ENCODE measurements at regions not wholly inside any gene's neighbourhood (a gene's known extent, or its start where the extent isn't known, plus 50 kb on each side); places are given as distances from the start of the nearest gene placed in this dataset.

- CTCF ChIA-PET: no interaction called here
- no peaks in the 10 kb centered on the region for H3K36me3 Mint-ChIP-seq (ENCODE audit: low read depth)
- no peak for DNase-seq
- no peak overlapping the region for H3K27ac Mint-ChIP-seq
- H3K4me3 Mint-ChIP-seq: no peak overlapping the region
- peaks cover 9% of the 10 kb centered on the region for H3K9me3 Mint-ChIP-seq
- no peaks in the 10 kb centered on the region for H3K27me3 Mint-ChIP-seq
- H3K4me1 Mint-ChIP-seq: no peaks in the 10 kb centered on the region
- POLR2A ChIA-PET: no interaction called here
Measured at GRCh38 chr6:165092881-165093595, 216.4 kb downstream of the C6orf118 start.

DNA sequence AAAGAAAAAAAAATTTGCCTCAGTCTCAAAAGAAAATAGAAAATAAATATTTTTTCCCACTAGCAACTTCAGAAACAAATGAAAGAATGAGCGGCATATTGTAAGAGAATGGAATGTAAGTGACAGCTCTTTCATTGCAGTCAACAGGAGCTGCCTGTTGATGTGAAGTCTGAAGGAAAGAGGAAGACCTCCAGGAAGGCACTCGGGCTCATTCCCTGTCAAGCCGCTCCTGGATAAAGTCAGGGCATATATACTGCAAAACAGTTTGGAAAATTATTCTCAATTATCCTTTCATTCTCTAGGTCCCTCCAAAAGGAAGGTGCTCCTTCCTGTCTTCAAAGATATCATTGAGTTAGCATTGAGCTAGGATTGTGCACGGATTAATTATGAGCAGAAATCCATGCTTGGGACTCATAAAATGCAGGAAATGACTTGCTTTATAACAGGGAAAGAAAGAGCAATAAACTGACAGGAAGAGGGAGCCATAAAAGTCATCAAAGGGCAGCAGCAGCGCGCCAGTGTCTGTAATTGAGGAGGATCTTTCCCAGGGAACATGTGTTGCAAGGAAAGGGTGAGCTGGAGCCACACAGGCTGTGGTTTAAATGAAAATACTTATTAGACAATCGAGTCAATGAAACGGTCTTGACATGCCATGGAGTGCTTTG, 218.2 kb downstream of the C6orf118 start:
- no peaks in the 10 kb centered on the region for H3K4me1 Mint-ChIP-seq
- DNase-seq: no peak
- H3K9me3 Mint-ChIP-seq: peaks cover 3% of the 10 kb centered on the region
- H3K36me3 Mint-ChIP-seq (ENCODE audit: low read depth): no peaks in the 10 kb centered on the region
- ChIA-PET POLR2A (no interaction called here), CTCF (no interaction called here)
- H3K4me3 Mint-ChIP-seq: no peak overlapping the region
- no peaks in the 10 kb centered on the region for H3K27me3 Mint-ChIP-seq
- H3K27ac Mint-ChIP-seq: no peak overlapping the region

GRCh38 chr6:165090242-165090641, 219.2 kb downstream of the C6orf118 start:
- no peak for DNase-seq
- Mint-ChIP-seq H3K4me1 (no peaks in the 10 kb centered on the region), H3K27me3 (no peaks in the 10 kb centered on the region), H3K4me3 (no peak overlapping the region), H3K27ac (no peak overlapping the region), H3K36me3 (ENCODE audit: low read depth) (no peaks in the 10 kb centered on the region), H3K9me3 (peaks cover 3% of the 10 kb centered on the region)
- CTCF ChIA-PET: no interaction called here
- POLR2A ChIA-PET: no interaction called here

GRCh38 chr6:165086814-165087213, 222.6 kb downstream of the C6orf118 start:
- Mint-ChIP-seq H3K9me3 (no peaks in the 10 kb centered on the region), H3K36me3 (ENCODE audit: low read depth) (no peaks in the 10 kb centered on the region), H3K4me1 (no peaks in the 10 kb centered on the region), H3K27me3 (no peaks in the 10 kb centered on the region), H3K27ac (no peak overlapping the region), H3K4me3 (no peak overlapping the region)
- DNase-seq: no peak
- ChIA-PET POLR2A (no interaction called here), CTCF (no interaction called here)

DNA sequence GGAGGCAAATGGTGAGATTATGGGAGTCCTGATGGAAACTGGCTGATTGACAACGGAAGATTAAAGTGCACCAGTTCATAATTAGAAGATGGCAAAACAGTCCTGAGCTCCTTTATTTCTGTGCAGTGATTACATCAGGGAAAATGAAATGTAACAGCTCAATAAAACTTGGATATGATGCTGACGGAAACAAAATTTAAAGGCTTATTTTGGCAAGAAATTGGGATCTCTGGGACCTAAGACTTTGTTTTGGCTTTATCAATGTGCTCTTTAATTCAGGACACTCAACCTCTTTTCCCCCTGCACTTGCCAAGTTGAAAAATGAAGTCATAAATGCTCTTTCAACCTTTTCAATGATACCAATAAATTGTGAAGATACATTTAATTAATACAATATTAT, 226.8 kb downstream of the C6orf118 start:
- no peak overlapping the region for H3K27ac Mint-ChIP-seq

GRCh38 chr6:165081944-165082532, 227.4 kb downstream of the C6orf118 start:
- ChIA-PET CTCF (no interaction called here), POLR2A (no interaction called here)
- H3K4me3 Mint-ChIP-seq: no peak overlapping the region
- H3K27me3 Mint-ChIP-seq: no peaks in the 10 kb centered on the region
- no peak overlapping the region for H3K27ac Mint-ChIP-seq
- H3K9me3 Mint-ChIP-seq: no peaks in the 10 kb centered on the region
- H3K4me1 Mint-ChIP-seq: no peaks in the 10 kb centered on the region
- DNase-seq: no peak
- no peaks in the 10 kb centered on the region for H3K36me3 Mint-ChIP-seq (ENCODE audit: low read depth)

More for the DNA sequence above, 226.8 kb downstream of the C6orf118 start:
- no peak for DNase-seq
- Mint-ChIP-seq H3K27me3 (no peaks in the 10 kb centered on the region), H3K36me3 (ENCODE audit: low read depth) (no peaks in the 10 kb centered on the region), H3K4me1 (no peaks in the 10 kb centered on the region), H3K9me3 (no peaks in the 10 kb centered on the region), H3K4me3 (no peak overlapping the region)
- ChIA-PET CTCF (no interaction called here), POLR2A (no interaction called here)

DNA sequence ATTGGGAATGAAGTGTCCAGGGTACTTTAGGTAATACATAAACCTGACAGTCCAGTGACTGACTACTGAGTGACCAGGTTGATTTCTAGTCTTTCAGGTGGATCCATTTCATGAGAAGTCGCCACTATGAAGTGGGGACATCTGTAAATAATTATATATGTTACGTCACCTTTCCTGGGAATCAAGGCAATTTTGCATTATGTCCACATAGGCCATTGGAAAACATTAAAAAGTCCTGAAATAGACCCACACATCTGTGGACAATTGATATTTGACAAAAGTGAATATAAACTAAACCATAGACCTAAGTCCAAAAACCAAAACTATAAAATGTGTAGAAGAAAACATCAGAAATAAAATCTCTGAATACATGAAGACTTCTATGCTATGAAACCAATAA, 231.5 kb downstream of the C6orf118 start:
- CTCF ChIA-PET: no interaction called here
- H3K36me3 Mint-ChIP-seq (ENCODE audit: low read depth): no peaks in the 10 kb centered on the region
- no peak overlapping the region for H3K27ac Mint-ChIP-seq
- H3K9me3 Mint-ChIP-seq: no peaks in the 10 kb centered on the region
- no peaks in the 10 kb centered on the region for H3K4me1 Mint-ChIP-seq
- POLR2A ChIA-PET: no interaction called here
- DNase-seq: no peak
- no peaks in the 10 kb centered on the region for H3K27me3 Mint-ChIP-seq
- no peak overlapping the region for H3K4me3 Mint-ChIP-seq

DNA sequence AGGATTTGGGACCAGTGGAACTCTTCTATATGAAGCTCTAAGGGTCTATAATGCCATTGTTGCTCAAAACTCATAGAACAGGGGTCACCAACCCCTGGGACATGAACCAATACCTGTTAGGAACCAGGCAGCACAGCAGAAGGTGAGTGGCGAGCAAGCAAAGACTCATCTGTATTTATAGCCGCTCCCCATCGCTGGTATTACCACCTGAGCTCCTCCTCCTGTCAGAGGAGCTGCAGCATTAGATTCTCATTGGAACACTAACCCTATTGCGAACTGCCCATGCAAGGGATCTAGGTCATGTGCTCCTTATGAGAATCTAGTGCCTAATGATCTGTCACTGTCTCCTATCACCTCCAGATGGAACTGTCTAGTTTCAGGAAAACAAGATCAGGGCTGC, 237.5 kb downstream of the C6orf118 start:
- Mint-ChIP-seq H3K4me3 (no peak overlapping the region), H3K27ac (no peak overlapping the region), H3K4me1 (no peaks in the 10 kb centered on the region), H3K27me3 (no peaks in the 10 kb centered on the region), H3K36me3 (ENCODE audit: low read depth) (no peaks in the 10 kb centered on the region), H3K9me3 (peaks cover 3% of the 10 kb centered on the region)
- no peak for DNase-seq
- POLR2A ChIA-PET: no interaction called here
- CTCF ChIA-PET: no interaction called here

DNA sequence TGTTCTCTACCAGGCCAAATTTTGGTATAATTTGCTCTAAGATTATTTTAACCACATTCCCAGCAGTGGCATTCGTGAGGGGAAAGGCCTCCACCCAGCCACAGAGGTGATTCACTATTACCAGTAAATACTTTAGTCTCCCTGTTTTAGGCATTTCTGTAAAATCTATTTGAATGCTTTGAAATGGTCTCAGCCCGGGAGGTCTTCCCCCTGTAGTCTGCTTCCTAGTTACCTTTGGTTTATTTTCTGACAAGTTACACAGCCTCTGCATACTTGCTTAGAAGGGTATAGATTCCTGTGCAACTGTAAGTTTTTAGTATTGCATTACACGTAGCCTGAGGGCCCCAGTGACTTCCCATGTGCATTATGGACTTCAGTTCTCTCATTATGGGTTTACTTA, 248.7 kb downstream of the C6orf118 start:
- Mint-ChIP-seq H3K27ac (no peak overlapping the region), H3K27me3 (no peaks in the 10 kb centered on the region), H3K4me3 (no peak overlapping the region), H3K9me3 (peaks cover 15% of the 10 kb centered on the region), H3K36me3 (ENCODE audit: low read depth) (no peaks in the 10 kb centered on the region), H3K4me1 (no peaks in the 10 kb centered on the region)
- no peak for DNase-seq
- CTCF ChIA-PET: no interaction called here
- POLR2A ChIA-PET: no interaction called here

DNA sequence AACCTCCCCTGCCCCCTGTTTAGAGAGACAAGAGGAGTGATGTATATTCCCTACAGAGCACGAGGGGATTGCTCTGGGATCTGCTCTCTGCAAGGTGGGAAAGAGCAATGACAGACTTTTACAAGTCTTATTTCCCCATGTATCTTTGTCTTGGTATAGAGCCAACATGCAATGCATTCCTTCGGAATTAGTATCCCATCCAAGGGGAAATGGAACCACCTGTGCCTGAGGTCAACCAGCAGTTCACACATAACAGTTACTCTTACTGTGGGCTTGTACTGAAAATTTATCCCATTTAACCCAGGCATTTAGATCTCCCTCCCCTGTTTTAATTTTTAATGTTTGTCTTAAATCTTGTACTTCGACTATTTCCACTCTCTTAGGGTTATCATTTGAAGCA, 250.4 kb downstream of the C6orf118 start:
- peaks cover 8% of the 10 kb centered on the region for H3K9me3 Mint-ChIP-seq
- ChIA-PET CTCF (no interaction called here), POLR2A (no interaction called here)
- no peak overlapping the region for H3K27ac Mint-ChIP-seq
- H3K4me3 Mint-ChIP-seq: no peak overlapping the region
- no peaks in the 10 kb centered on the region for H3K4me1 Mint-ChIP-seq
- DNase-seq: no peak
- H3K27me3 Mint-ChIP-seq: no peaks in the 10 kb centered on the region
- H3K36me3 Mint-ChIP-seq (ENCODE audit: low read depth): no peaks in the 10 kb centered on the region

DNA sequence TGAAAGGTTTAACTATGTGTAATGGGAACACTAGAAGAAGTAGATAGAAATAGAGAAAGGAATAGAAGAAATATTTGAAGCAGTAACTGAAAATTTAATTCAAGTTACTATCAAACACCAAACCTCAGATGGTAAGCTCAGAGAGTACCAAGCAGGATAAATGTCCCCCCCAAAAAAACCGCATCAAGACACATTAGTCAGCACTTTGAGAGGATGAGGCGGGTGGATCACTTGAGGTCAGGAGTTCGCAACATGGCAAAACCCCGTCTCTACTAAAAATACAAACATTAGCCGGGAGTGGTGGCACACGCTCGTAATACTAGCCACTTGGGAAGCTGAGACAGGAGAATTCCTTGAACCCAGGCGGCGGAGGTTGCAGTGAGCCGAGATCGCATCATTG, 253.1 kb downstream of the C6orf118 start:
- no peak for DNase-seq
- POLR2A ChIA-PET: no interaction called here
- H3K27me3 Mint-ChIP-seq: no peaks in the 10 kb centered on the region
- H3K4me1 Mint-ChIP-seq: no peaks in the 10 kb centered on the region
- no peak overlapping the region for H3K27ac Mint-ChIP-seq
- CTCF ChIA-PET: no interaction called here
- H3K9me3 Mint-ChIP-seq: peaks cover 7% of the 10 kb centered on the region
- H3K4me3 Mint-ChIP-seq: no peak overlapping the region
- H3K36me3 Mint-ChIP-seq (ENCODE audit: low read depth): no peaks in the 10 kb centered on the region

GRCh38 chr6:165055231-165055630, 254.2 kb downstream of the C6orf118 start:
- H3K9me3 Mint-ChIP-seq: peaks cover 7% of the 10 kb centered on the region
- POLR2A ChIA-PET: no interaction called here
- H3K27me3 Mint-ChIP-seq: no peaks in the 10 kb centered on the region
- DNase-seq: no peak
- no peak overlapping the region for H3K4me3 Mint-ChIP-seq
- H3K36me3 Mint-ChIP-seq (ENCODE audit: low read depth): no peaks in the 10 kb centered on the region
- H3K27ac Mint-ChIP-seq: no peak overlapping the region
- CTCF ChIA-PET: no interaction called here
- H3K4me1 Mint-ChIP-seq: no peaks in the 10 kb centered on the region

DNA sequence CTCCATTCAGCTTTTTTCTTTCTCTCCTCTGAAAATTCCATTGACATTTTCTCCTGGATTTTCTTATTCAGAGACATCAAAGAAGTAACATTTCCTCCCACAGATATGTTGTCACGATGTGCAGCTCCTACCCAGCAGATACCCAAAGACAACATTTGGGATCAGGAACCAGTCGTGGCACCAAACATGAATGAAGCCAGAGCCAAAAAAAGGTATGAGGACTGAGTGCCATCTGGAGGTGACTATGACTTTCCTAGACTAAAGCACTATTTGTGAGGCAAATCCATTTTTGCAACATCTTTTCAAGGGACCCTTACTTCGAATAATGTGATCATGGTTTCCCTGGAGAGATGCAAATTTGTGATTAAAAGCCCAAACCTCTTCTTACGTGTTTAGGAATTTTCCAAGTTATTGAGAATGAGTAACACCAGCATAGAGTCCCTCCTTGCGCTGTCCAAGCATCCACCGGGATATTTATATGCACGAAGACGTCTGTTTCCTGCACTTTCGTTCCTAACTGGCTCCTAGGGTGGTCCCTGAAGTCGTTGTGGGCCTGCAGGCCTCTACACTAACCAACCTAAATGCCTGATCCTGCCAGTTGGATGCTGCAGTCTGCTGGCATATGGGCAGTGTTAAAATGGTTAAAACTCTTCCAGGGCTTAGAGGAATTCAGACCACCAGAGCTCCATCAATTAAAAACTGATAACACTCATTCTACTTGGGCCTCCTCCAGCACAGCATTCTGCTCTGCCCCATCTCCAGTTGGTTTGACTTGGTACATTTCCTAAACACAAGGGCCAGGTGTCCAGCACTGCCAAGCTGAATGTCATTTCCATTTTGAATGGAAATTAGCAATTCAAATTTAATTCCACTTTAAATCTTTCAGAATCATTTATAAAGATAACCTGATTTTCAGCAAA, 256.6 kb downstream of the C6orf118 start:
- H3K4me3 Mint-ChIP-seq: no peak overlapping the region
- no peaks in the 10 kb centered on the region for H3K36me3 Mint-ChIP-seq (ENCODE audit: low read depth)
- no peak overlapping the region for H3K27ac Mint-ChIP-seq
- no peak for DNase-seq
- H3K9me3 Mint-ChIP-seq: peaks cover 7% of the 10 kb centered on the region
- ChIA-PET POLR2A (no interaction called here), CTCF (no interaction called here)
- no peaks in the 10 kb centered on the region for H3K4me1 Mint-ChIP-seq
- no peaks in the 10 kb centered on the region for H3K27me3 Mint-ChIP-seq
